ENCODE measurements at regions not wholly inside any gene's neighbourhood (a gene's known extent, or its start where the extent isn't known, plus 50 kb on each side); places are given as distances from the start of the nearest gene placed in this dataset.

DNA sequence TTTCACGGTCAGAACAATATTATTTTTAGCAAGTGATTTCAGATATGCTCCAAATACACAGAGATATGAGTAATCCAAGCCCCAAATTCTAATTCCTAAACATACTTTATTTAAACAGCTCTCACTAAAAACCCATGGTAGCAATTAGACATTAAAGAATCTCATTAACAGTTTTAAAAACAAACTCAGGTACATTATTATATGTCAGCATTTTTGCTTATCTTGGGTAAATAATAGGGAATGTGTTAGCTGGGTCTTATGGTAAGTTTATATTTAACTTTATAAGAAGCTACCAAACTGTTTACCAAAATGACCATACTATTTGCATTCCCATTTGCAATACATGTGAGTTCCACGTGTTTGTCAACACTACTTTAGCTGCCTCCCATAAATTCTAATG is 511.1 kb downstream of the HTR1A start:
- no peak for ATAC-seq
- Histone ChIP-seq H3K27ac (ENCODE audit: low read length) (no peak overlapping the region), H3K4me3 (ENCODE audit: low read length) (no peak overlapping the region), H3K36me3 (ENCODE audit: control insufficient read depth, insufficient read depth, low read length) (no peaks in the 10 kb centered on the region), H3K9me3 (ENCODE audit: control insufficient read depth, insufficient read depth, low read length) (peaks cover 3% of the 10 kb centered on the region), H3K27me3 (ENCODE audit: control insufficient read depth, insufficient read depth, low read length) (no peaks in the 10 kb centered on the region), H3K4me1 (ENCODE audit: control insufficient read depth, insufficient read depth, low read length) (no peaks in the 10 kb centered on the region)
- peaks cover 6% of the 10 kb centered on the region for H3K36me3 Mint-ChIP-seq
- no peaks in the 10 kb centered on the region for H3K4me1 Mint-ChIP-seq
- intact Hi-C loops (cut with micrococcal nuclease) = no loop called here
- TF ChIP-seq CTCF (IDR thresholded peaks at IDR 0.05) = no peak
- no peak overlapping the region for H3K27ac Mint-ChIP-seq
- peaks cover 7% of the 10 kb centered on the region in 2 donors for H3K9me3 Mint-ChIP-seq
- H3K4me3 Mint-ChIP-seq = no peak overlapping the region
- WGBS (ENCODE audit: insufficient coverage) = 0% methylated on average over 1 of the region's 2 CpGs
- DNase-seq = no peak
- H3K27me3 Mint-ChIP-seq (ENCODE audit: low read depth in 2 of 2) = no peaks in the 10 kb centered on the region

- Mint-ChIP-seq H3K36me3 (no peaks in the 10 kb centered on the region), H3K27ac (no peak overlapping the region), H3K4me3 (no peak overlapping the region), H3K4me1 (no peaks in the 10 kb centered on the region), H3K9me3 (peaks cover 11 to 23% of the 10 kb centered on the region in 2 donors), H3K27me3 (ENCODE audit: low read depth in 2 of 2) (no peaks in the 10 kb centered on the region)
- no peak for DNase-seq
- no peaks in the 10 kb centered on the region for H3K27me3 ChIP-seq (ENCODE audit: control insufficient read depth, insufficient read depth, low read length)
- 76% methylated on average over 3 of the region's 3 CpGs for WGBS (ENCODE audit: insufficient coverage)
- peaks cover 5% of the 10 kb centered on the region for H3K9me3 ChIP-seq (ENCODE audit: control insufficient read depth, insufficient read depth, low read length)
- intact Hi-C loops (cut with micrococcal nuclease) = no loop called here
- no peaks in the 10 kb centered on the region for H3K4me1 ChIP-seq (ENCODE audit: control insufficient read depth, insufficient read depth, low read length)
- no peak for TF ChIP-seq CTCF (IDR thresholded peaks at IDR 0.05)
- no peaks in the 10 kb centered on the region for H3K36me3 ChIP-seq (ENCODE audit: control insufficient read depth, insufficient read depth, low read length)
- no peak overlapping the region for H3K4me3 ChIP-seq (ENCODE audit: low read length)
- ATAC-seq = no peak
- H3K27ac ChIP-seq (ENCODE audit: low read length) = no peak overlapping the region
These were observed 522.7 kb downstream of the HTR1A start for GRCh38 chr5:63439537-63439936.

GRCh38 chr5:63409737-63410136 is 552.5 kb downstream of the HTR1A start:
- no peak for DNase-seq
- Mint-ChIP-seq H3K27ac (no peak overlapping the region), H3K9me3 (peaks cover 5 to 6% of the 10 kb centered on the region in 2 donors), H3K27me3 (ENCODE audit: low read depth in 2 of 2) (no peaks in the 10 kb centered on the region), H3K4me1 (no peaks in the 10 kb centered on the region), H3K4me3 (no peak overlapping the region), H3K36me3 (no peaks in the 10 kb centered on the region)
- H3K9me3 ChIP-seq (ENCODE audit: control insufficient read depth, insufficient read depth, low read length) = no peaks in the 10 kb centered on the region
- H3K4me1 ChIP-seq (ENCODE audit: control insufficient read depth, insufficient read depth, low read length) = no peaks in the 10 kb centered on the region
- no peaks in the 10 kb centered on the region for H3K36me3 ChIP-seq (ENCODE audit: control insufficient read depth, insufficient read depth, low read length)
- intact Hi-C loops (cut with micrococcal nuclease) = no loop called here
- no peak overlapping the region for H3K27ac ChIP-seq (ENCODE audit: low read length)
- H3K27me3 ChIP-seq (ENCODE audit: control insufficient read depth, insufficient read depth, low read length) = no peaks in the 10 kb centered on the region
- no peak for TF ChIP-seq CTCF (IDR thresholded peaks at IDR 0.05)
- 81% methylated on average over 4 of the region's 4 CpGs for WGBS (ENCODE audit: insufficient coverage)
- H3K4me3 ChIP-seq (ENCODE audit: low read length) = no peak overlapping the region
- ATAC-seq = no peak

- Mint-ChIP-seq H3K4me3 (no peak overlapping the region), H3K27me3 (ENCODE audit: low read depth in 2 of 2) (no peaks in the 10 kb centered on the region), H3K27ac (no peak overlapping the region), H3K36me3 (no peaks in the 10 kb centered on the region), H3K9me3 (peaks cover 2 to 3% of the 10 kb centered on the region in 2 donors), H3K4me1 (no peaks in the 10 kb centered on the region)
- Histone ChIP-seq H3K4me1 (ENCODE audit: control insufficient read depth, insufficient read depth, low read length) (no peaks in the 10 kb centered on the region), H3K27me3 (ENCODE audit: control insufficient read depth, insufficient read depth, low read length) (no peaks in the 10 kb centered on the region), H3K4me3 (ENCODE audit: low read length) (no peak overlapping the region), H3K27ac (ENCODE audit: low read length) (no peak overlapping the region), H3K9me3 (ENCODE audit: control insufficient read depth, insufficient read depth, low read length) (no peaks in the 10 kb centered on the region), H3K36me3 (ENCODE audit: control insufficient read depth, insufficient read depth, low read length) (no peaks in the 10 kb centered on the region)
- TF ChIP-seq CTCF (IDR thresholded peaks at IDR 0.05) = no peak
- DNase-seq (no peak), ATAC-seq (no peak)
- intact Hi-C loops (cut with micrococcal nuclease) = no loop called here
- 83% methylated on average over 2 of the region's 3 CpGs for WGBS (ENCODE audit: insufficient coverage)
These were observed 553.3 kb downstream of the HTR1A start for GRCh38 chr5:63408984-63409383.
